ENCODE measurements at regions not wholly inside any gene's neighbourhood (a gene's known extent, or its start where the extent isn't known, plus 50 kb on each side); places are given as distances from the start of the nearest gene placed in this dataset.

GRCh38 chr14:49036984-49037516 lies 549.1 kb downstream of the RPS29 start:
- no peak overlapping the region for H3K4me3 ChIP-seq (replicated peaks in 1 of 2; ENCODE audit: low read depth in 1 of 2, low read length in 2 of 2)
- H3K9me2 ChIP-seq (ENCODE audit: insufficient read depth): no peaks in the 10 kb centered on the region
- H3K9me3 ChIP-seq (ENCODE audit: control insufficient read depth in 1 of 2, insufficient read depth in 1 of 2, low read depth in 1 of 2, low read length in 2 of 2): no peaks in the 10 kb centered on the region
- no peak for DNase-seq (ENCODE audit: low read depth, low spot score)
- TF ChIP-seq SIN3A (IDR thresholded peaks at IDR 0.05; ENCODE audit: low read depth): no peak
- no peak for TF ChIP-seq JUND (IDR thresholded peaks at IDR 0.05)
- TF ChIP-seq EZH2 (IDR thresholded peaks at IDR 0.05): no peak
- no peak for TF ChIP-seq ELF1 (IDR thresholded peaks at IDR 0.05; ENCODE audit: borderline replicate concordance, low read depth)
- no peak for TF ChIP-seq EZH2phosphoT487 (IDR thresholded peaks at IDR 0.05; ENCODE audit: borderline replicate concordance)
- no peak for TF ChIP-seq TCF7L2 (IDR thresholded peaks at IDR 0.05; ENCODE audit: borderline replicate concordance, extremely low read depth, insufficient read depth, insufficient read length)
- TF ChIP-seq POLR2AphosphoS5 (IDR thresholded peaks at IDR 0.05; ENCODE audit: low read depth, low read length): no peak
- RAD21 ChIA-PET (ENCODE audit: low non-redundant PET in 1 of 2, low total read pairs in 2 of 2, uncharacterized antibody in 2 of 2, unreplicated experiment in 2 of 2): no interaction called here
- H3K36me3 ChIP-seq (ENCODE audit: control insufficient read depth in 1 of 2, insufficient read depth in 2 of 2, low read length in 2 of 2): no peaks in the 10 kb centered on the region
- no peak overlapping the region for H3K4me2 ChIP-seq (ENCODE audit: low read length)
- H3K79me2 ChIP-seq (ENCODE audit: insufficient read depth, low read length): no peaks in the 10 kb centered on the region
- no TSS peak for BruUV-seq (replicated peaks)
- H4K20me1 ChIP-seq (ENCODE audit: insufficient read depth): no peaks in the 10 kb centered on the region
- no peaks in the 10 kb centered on the region for H3K27me3 ChIP-seq (ENCODE audit: insufficient read depth, low read length)
- intact Hi-C loops (cut with micrococcal nuclease): no loop called here
- no peak overlapping the region for H3K27ac ChIP-seq (ENCODE audit: low read depth, low read length)
- H3K4me1 ChIP-seq (ENCODE audit: control insufficient read depth in 1 of 2, insufficient read depth in 2 of 2, low read length in 2 of 2): no peaks in the 10 kb centered on the region
- no peak overlapping the region for H3K9ac ChIP-seq (ENCODE audit: low read length)
- CTCF ChIA-PET: no interaction called here
- no peak overlapping the region for H2AFZ ChIP-seq (ENCODE audit: low read depth, low read length, poor library complexity, severe bottlenecking)
- POLR2A ChIA-PET: no interaction called here
- no peak for ATAC-seq

GRCh38 chr14:49036266-49036665 lies 549.9 kb downstream of the RPS29 start:
- ATAC-seq: no peak
- H3K27me3 ChIP-seq (ENCODE audit: insufficient read depth, low read length): no peaks in the 10 kb centered on the region

More at GRCh38 chr14:49036266-49036665, 549.9 kb downstream of the RPS29 start:
- no peaks in the 10 kb centered on the region for H3K36me3 ChIP-seq (ENCODE audit: control insufficient read depth in 1 of 2, insufficient read depth in 2 of 2, low read length in 2 of 2)
- intact Hi-C loops (cut with micrococcal nuclease): no loop called here
- no peak for TF ChIP-seq CBX3 (IDR thresholded peaks at IDR 0.05; ENCODE audit: low read depth)
- no peak for DNase-seq (ENCODE audit: low read depth, low spot score)
- no peak overlapping the region for H3K4me2 ChIP-seq (ENCODE audit: low read length)
- ChIA-PET RAD21 (ENCODE audit: low non-redundant PET in 1 of 2, low total read pairs in 2 of 2, uncharacterized antibody in 2 of 2, unreplicated experiment in 2 of 2) (no interaction called here), CTCF (no interaction called here), POLR2A (no interaction called here)
- H3K9me2 ChIP-seq (ENCODE audit: insufficient read depth): no peaks in the 10 kb centered on the region
- no TSS peak for BruUV-seq (replicated peaks)
- no peaks in the 10 kb centered on the region for H4K20me1 ChIP-seq (ENCODE audit: insufficient read depth)
- H2AFZ ChIP-seq (ENCODE audit: low read depth, low read length, poor library complexity, severe bottlenecking): no peak overlapping the region
- no peak overlapping the region for H3K9ac ChIP-seq (ENCODE audit: low read length)
- H3K4me1 ChIP-seq (ENCODE audit: control insufficient read depth in 1 of 2, insufficient read depth in 2 of 2, low read length in 2 of 2): no peaks in the 10 kb centered on the region
- H3K4me3 ChIP-seq (replicated peaks in 1 of 2; ENCODE audit: low read depth in 1 of 2, low read length in 2 of 2): no peak overlapping the region
- no peaks in the 10 kb centered on the region for H3K9me3 ChIP-seq (ENCODE audit: control insufficient read depth in 1 of 2, insufficient read depth in 1 of 2, low read depth in 1 of 2, low read length in 2 of 2)
- H3K27ac ChIP-seq (ENCODE audit: low read depth, low read length): no peak overlapping the region
- H3K79me2 ChIP-seq (ENCODE audit: insufficient read depth, low read length): no peaks in the 10 kb centered on the region
